Stomach smooth muscle (tissue), 2 donors: ENCODE measurements at regions not wholly inside any gene's neighbourhood (a gene's known extent, or its start where the extent isn't known, plus 50 kb on each side); places are given as distances from the start of the nearest gene placed in this dataset.
"Not testable (repeated sequence)": the region's sequence is repeated elsewhere in the genome, so short reads cannot be mapped to it uniquely, and the experiment has no call there.

Experiments
- H3K27ac ChIP-seq: one replicate; pipeline ENCODE4 v1.7.0; 2013; ENCODE audit warnings: mild to moderate bottlenecking, low read length, inconsistent platforms
- H3K27me3 ChIP-seq, 2 donors: one replicate each; pipeline ENCODE4 v1.7.0; 2013; ENCODE audit warnings: low read length in 2 of 2; ENCODE audit not compliant: insufficient read depth in 2 of 2, control insufficient read depth in 1 of 2
- H3K36me3 ChIP-seq, 2 donors: one replicate each; pipeline ENCODE4 v1.7.0; 2013; ENCODE audit warnings: low read length in 2 of 2; ENCODE audit not compliant: control insufficient read depth in 2 of 2, insufficient read depth in 2 of 2
- H3K4me1 ChIP-seq: one replicate; pipeline ENCODE4 v1.7.0; 2013; ENCODE audit warnings: low read length; ENCODE audit not compliant: control insufficient read depth, insufficient read depth
- H3K4me3 ChIP-seq, 2 donors: one replicate each; pipeline ENCODE4 v1.7.0; 2013; ENCODE audit warnings: low read length in 2 of 2
- H3K9ac ChIP-seq, 2 donors: one replicate each; pipeline ENCODE4 v1.7.0; 2013; ENCODE audit warnings: low read length in 2 of 2, mild to moderate bottlenecking in 1 of 2
- H3K9me3 ChIP-seq, 2 donors: one replicate each; pipeline ENCODE4 v1.7.0; 2013; ENCODE audit warnings: low read length in 2 of 2; ENCODE audit not compliant: control insufficient read depth in 2 of 2
- donor health status: healthy.
- donor health status: Pancreatic carcinoma.

DNA sequence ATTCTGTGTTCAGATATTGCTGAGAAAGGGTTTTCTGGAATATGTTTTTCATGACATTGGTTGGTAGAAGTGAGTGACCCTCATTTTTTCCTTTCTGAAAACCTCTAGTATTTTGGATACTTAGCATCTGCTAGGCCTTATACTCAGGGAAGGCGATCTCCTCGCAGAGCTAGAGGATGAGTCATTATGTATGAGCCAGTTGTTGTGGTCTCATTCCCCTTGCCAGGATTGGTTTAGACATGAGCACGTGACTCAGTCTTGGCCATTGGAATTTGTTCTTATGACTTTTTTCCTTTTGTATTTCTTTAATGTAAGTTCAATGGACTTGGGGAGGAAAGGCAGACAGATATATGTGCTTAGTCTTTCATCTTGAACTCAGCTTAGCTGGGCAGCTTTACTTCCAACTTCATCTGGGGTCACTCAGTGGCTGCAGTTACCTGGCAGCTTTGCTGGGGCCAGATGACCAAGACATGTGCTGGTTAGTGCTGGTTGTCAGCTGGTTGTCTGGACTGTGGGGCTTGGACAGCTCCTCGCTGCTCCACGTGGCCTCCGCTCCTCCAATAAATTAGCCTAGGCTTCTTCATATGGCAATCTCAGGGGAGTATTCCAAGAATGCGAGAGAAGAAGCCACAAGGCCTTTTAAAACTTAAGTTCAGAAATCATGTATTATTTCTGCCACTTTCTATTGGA lies 207.5 kb downstream of the IL20RB start:
- Histone ChIP-seq H3K4me3 (no peak overlapping the region), H3K27me3 (no peaks in the 10 kb centered on the region), H3K9ac (no peak overlapping the region), H3K4me1 (peaks cover 15% of the 10 kb centered on the region), H3K27ac (peak overlapping the region; percentile 96), H3K36me3 (no peaks in the 10 kb centered on the region), H3K9me3 (no peaks in the 10 kb centered on the region)

DNA sequence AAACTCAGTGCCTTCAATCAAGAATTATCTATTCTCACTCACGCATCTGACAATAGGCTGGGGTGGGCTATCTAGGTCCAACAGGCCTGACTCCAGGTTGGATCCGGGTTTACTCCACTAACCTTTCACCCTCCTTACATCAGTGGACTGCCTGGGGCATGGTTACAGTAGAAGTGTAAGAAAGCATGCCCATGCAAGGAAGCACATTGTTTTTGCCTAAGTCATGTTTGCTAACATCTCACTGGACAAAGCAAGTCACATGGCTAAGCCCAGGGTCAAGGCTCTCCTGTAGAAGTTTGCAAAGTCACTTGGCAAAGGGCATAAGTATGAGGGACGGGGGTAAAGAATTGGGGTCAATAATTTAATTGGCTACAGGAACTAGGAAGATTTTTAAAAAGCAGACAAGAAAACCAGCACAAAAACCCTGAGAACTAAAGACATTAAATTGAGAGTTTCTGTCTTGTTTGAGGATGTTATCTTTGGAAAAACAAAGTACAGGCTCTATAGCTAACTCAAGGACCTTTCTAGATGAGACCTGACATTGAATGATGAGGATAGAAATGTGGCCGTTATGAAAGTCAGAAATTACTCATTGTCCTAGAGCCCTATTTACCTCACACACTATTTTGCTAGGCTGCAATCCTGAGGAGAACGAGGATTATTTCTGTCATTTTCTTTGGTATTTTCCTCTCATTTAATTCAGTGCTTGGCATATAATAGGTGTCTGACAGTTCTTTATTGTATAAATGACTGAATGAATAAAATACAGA lies 214.2 kb downstream of the IL20RB start:
- no peak overlapping the region for H3K4me3 ChIP-seq
- no peaks in the 10 kb centered on the region for H3K36me3 ChIP-seq

DNA sequence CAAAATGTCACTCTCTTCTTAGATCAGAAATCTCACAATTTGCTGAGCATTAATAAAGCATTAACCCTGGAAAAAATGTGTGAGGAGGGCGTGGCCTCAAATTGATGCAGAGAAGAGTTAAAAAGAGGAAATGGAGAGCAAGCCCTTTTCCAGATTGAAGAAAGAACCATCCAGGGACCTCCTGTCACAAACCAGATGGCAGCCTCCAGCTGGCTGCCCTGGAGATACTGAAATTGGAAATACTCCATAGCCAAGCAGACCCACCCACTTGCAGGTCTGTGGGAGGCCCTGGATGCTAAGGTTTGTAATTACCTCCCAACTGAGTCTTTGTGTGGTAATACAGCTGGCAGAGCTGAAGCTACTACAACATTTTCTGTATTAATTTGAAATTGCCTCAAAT lies 214.9 kb downstream of the IL20RB start:
- Histone ChIP-seq H3K27ac (no peak overlapping the region), H3K9ac (no peak overlapping the region), H3K4me1 (no peaks in the 10 kb centered on the region), H3K27me3 (no peaks in the 10 kb centered on the region), H3K36me3 (no peaks in the 10 kb centered on the region), H3K9me3 (no peaks in the 10 kb centered on the region), H3K4me3 (no peak overlapping the region)

More for the DNA sequence above, 214.2 kb downstream of the IL20RB start:
- Histone ChIP-seq H3K27ac (no peak overlapping the region), H3K9me3 (no peaks in the 10 kb centered on the region), H3K27me3 (no peaks in the 10 kb centered on the region), H3K4me1 (no peaks in the 10 kb centered on the region), H3K9ac (no peak overlapping the region)

DNA sequence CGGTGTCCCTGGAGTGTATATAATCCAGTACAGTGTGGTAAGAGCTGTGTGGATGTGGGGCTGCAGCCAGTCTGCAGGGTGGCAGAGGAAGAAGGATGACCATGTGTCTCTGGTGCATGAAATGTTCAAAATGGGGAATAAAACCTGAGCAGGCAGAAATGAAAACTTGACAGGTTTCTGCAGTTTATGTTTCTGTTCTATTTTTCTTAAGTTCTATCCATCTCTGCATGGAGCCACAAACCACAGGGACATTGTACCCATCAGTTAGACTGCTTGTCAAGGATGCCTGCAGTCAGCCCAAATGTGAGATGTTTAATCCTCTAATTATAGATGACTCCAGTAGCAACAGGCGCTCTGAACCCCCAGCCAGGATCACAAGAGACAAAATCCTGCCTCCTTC lies 216.7 kb downstream of the IL20RB start:
- no peak overlapping the region for H3K27ac ChIP-seq
- no peak overlapping the region for H3K9ac ChIP-seq
- H3K4me3 ChIP-seq: no peak overlapping the region
- H3K27me3 ChIP-seq: no peaks in the 10 kb centered on the region
- H3K4me1 ChIP-seq: no peaks in the 10 kb centered on the region
- H3K36me3 ChIP-seq: no peaks in the 10 kb centered on the region
- H3K9me3 ChIP-seq: no peaks in the 10 kb centered on the region

DNA sequence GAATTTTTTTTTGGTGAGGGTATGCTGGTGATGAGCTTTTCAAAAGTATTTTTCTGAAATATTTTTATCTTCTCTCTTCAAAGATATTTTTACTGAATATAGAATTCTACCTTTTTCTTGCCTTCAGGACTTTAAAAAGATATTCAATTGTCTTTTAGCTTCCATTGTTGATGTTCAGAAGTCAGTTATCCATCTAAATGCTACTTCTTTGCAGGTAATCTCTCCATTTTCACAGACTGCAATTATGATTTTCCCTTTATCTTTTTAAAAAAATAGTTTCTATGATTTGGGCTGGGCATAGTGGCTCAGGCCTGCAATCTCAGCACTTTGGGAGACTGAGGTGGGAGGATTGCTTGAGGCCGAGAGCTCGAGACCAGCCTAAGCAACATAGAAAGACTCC lies 222.4 kb downstream of the IL20RB start:
- H3K9me3 ChIP-seq: no peaks in the 10 kb centered on the region
- no peaks in the 10 kb centered on the region for H3K36me3 ChIP-seq
- H3K27me3 ChIP-seq: no peaks in the 10 kb centered on the region
- no peak overlapping the region for H3K4me3 ChIP-seq
- no peak overlapping the region for H3K27ac ChIP-seq
- no peaks in the 10 kb centered on the region for H3K4me1 ChIP-seq
- no peak overlapping the region for H3K9ac ChIP-seq

DNA sequence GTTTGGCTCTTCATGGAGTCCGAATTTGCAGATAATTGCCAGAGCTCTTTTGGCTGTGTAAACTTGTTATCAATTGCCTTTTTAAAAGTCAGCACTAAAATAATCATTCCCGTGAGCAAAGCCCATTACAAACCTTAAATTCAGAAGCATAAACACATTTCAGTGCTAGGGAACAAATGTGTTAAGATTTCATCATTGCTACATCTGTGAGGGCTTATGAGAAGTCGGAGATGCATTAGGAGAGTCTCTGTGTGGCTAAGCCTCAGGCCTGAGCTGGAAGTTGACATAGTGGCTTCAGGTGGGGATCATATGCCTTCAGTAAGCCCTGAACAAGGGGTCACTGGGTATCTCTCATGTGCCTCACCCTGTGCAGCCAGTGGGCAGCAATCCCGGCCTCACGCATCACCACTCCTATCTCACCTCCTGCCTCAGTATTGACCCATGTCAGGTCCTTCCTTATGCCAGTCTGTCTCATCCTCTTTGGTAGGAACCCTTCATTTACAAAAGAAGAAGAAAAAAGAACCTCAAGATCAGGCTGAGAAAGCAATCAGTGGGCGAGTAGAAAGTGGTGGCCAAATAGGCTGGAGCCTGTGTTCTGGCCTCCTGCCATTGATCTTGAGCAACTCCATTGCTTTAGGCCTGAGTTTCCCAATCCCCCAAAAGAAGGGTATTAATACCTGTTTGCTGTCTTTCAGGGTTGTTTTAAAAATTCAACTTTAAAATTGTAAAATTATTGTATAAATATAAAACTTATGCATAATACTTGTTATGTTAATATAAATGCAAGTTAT lies 233.5 kb downstream of the IL20RB start:
- Histone ChIP-seq H3K9ac (no peak overlapping the region), H3K36me3 (no peaks in the 10 kb centered on the region), H3K9me3 (no peaks in the 10 kb centered on the region), H3K4me1 (no peaks in the 10 kb centered on the region), H3K4me3 (no peak overlapping the region), H3K27ac (no peak overlapping the region), H3K27me3 (peaks cover 0 to 2% of the 10 kb centered on the region in 2 donors)

DNA sequence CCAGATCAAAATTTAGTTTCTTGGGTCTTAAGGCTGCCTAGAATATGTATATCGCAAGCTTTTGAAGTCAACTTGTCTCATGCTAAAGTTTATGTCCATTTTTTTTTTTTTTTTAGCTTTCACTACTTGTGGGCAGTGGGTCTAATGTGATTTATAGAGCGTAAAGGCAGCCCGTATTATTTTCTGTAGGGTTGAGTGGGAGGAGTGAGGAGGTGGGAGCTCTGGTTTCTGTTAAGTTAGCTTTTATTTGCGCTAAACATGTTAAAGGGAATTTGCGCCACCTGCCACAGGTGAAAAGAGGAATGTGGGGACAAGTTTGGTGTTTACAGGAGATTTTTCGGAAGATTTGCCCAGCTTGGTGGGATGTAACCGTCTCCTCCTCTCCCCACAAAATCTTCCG lies 234.2 kb downstream of the IL20RB start:
- H3K36me3 ChIP-seq: no peaks in the 10 kb centered on the region

DNA sequence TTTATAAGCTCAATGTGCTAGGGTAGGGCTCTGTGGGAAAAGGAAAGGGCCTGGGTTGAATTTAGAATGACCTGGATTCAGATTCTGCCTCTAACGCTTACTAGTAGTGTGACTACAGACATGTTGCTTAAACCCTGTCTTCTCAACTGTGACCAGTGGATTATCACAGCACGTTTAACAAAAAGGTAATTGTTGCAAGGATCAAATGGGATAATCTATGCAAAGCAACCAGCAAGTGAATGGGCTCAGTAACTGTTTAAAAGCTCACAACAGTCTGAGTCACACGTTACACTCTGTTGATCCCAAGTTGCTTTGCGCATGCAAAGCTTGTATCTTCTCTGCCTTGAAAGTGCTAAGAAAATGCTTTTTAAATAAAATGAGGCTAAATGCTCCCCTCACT lies 236.5 kb downstream of the IL20RB start:
- H3K9ac ChIP-seq: no peak overlapping the region
- H3K9me3 ChIP-seq: no peaks in the 10 kb centered on the region
- H3K27me3 ChIP-seq: peaks cover 0 to 2% of the 10 kb centered on the region in 2 donors
- H3K36me3 ChIP-seq: no peaks in the 10 kb centered on the region
- no peak overlapping the region for H3K27ac ChIP-seq
- H3K4me3 ChIP-seq: no peak overlapping the region
- no peaks in the 10 kb centered on the region for H3K4me1 ChIP-seq

More for the DNA sequence above, 234.2 kb downstream of the IL20RB start:
- Histone ChIP-seq H3K4me3 (no peak overlapping the region), H3K27me3 (peaks cover 0 to 2% of the 10 kb centered on the region in 2 donors), H3K9ac (no peak overlapping the region), H3K4me1 (no peaks in the 10 kb centered on the region), H3K27ac (no peak overlapping the region), H3K9me3 (no peaks in the 10 kb centered on the region)

DNA sequence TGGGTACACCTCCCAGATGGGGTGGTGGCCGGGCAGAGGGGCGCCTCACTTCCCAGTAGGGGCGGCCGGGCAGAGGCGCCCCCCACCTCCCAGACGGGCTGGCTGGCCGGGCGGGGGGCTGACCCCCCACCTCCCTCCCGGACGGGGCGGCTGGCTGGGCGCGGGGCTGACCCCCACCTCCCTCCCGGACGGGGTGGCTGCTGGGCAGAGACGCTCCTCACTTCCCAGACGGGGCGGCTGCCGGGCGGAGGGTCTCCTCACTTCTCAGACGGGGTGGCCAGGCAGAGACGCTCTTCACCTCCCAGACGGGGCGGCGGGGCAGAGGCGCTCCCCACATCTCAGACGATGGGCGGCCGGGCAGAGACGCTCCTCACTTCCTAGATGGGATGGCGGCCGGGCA lies 240.6 kb downstream of the IL20RB start:
- not testable (repeated sequence) for H3K27ac ChIP-seq, H3K4me3 ChIP-seq, H3K36me3 ChIP-seq, H3K9ac ChIP-seq, H3K4me1 ChIP-seq, H3K27me3 ChIP-seq, H3K9me3 ChIP-seq

DNA sequence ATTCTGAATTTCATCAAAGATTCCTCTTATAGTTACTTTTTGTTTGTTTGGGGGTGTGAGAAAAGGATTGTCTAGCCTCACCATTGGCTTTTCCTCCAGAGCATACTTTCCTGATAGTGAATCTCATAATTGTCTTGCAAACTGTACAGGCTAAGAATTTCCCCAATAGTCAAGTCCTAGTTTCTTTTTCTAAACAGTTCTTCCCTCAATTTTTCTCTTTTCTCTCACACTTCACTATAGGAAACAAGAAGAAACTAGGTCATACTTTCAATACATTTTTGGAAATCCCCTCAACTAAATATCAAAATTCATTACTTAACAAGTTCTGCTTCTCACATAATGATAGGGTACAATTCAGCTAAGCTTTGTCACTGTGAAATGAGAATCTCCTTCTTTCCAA lies 241.9 kb downstream of the IL20RB start:
- no peak overlapping the region for H3K4me3 ChIP-seq
- no peak overlapping the region for H3K27ac ChIP-seq
- H3K4me1 ChIP-seq: no peaks in the 10 kb centered on the region
- H3K27me3 ChIP-seq: peaks cover 0 to 2% of the 10 kb centered on the region in 2 donors
- H3K9ac ChIP-seq: no peak overlapping the region
- H3K36me3 ChIP-seq: no peaks in the 10 kb centered on the region
- no peaks in the 10 kb centered on the region for H3K9me3 ChIP-seq
